ENCODE measurements at regions not wholly inside any gene's neighbourhood (a gene's known extent, or its start where the extent isn't known, plus 50 kb on each side); places are given as distances from the start of the nearest gene placed in this dataset.
A peak's percentile ranks its signal among the peaks of the same experiment; 100 is the strongest.

- H3K9ac ChIP-seq (ENCODE audit: low read depth, low read length), result no peak overlapping the region
- no peaks in the 10 kb centered on the region for H3K36me3 ChIP-seq (ENCODE audit: control insufficient read depth, insufficient read depth, low read length)
- H3K27ac ChIP-seq (ENCODE audit: low read depth, low read length), result no peak overlapping the region
- peaks cover 6% of the 10 kb centered on the region; the same call in 1 of the 2 replicates for H3K4me1 ChIP-seq (ENCODE audit: control insufficient read depth, insufficient read depth, low read length)
- H3K27me3 ChIP-seq (ENCODE audit: control insufficient read depth, insufficient read depth, low read length), result no peaks in the 10 kb centered on the region
- no peak overlapping the region for H3K4me3 ChIP-seq (ENCODE audit: low read depth, low read length)
- no peaks in the 10 kb centered on the region for H3K9me3 ChIP-seq (ENCODE audit: control insufficient read depth, insufficient read depth, low read length)
Measured at GRCh38 chr9:115668521-115668920, 485.1 kb upstream of the PAPPA start.

DNA sequence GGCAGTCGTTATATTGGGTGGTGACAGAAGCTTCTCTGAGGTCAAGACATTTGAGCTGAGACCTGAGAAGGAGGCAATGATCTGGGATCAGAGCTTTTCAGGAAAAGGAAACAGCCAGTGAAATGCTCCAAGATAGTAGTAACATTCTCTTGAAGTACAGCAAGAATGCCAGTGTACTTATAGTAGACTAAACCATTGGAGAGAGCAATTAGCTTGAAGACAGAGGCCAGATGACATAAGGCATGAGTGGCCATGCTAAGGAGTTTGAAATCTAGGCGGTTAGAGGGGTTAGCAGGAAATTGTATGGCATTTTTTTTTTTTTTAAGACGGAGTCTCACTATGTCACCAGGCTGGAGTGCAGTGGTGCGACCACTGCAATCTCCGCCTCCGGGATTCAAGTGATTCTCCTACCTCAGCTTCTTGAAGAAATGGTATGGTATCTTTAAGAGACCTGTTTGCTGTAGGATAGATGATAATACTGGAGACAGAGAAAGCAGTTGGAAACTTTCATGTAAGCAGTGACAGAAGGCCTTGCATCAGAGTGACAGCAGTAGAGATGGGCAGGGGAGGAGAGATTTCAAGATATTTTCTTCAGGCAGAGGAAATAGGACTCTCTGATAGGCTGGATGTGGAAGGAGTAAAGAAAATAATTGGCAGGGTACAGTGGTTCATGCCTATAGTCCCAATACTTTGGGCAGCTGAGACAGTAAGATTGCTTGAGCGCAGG, 482.2 kb upstream of the PAPPA start:
- H3K27ac ChIP-seq (ENCODE audit: low read depth, low read length), result no peak overlapping the region
- H3K9me3 ChIP-seq (ENCODE audit: control insufficient read depth, insufficient read depth, low read length), result no peaks in the 10 kb centered on the region
- H3K4me3 ChIP-seq (ENCODE audit: low read depth, low read length), result no peak overlapping the region
- no peak overlapping the region for H3K9ac ChIP-seq (ENCODE audit: low read depth, low read length)
- H3K27me3 ChIP-seq (ENCODE audit: control insufficient read depth, insufficient read depth, low read length), result no peaks in the 10 kb centered on the region
- peaks cover 6% of the 10 kb centered on the region; the same call in 1 of the 2 replicates for H3K4me1 ChIP-seq (ENCODE audit: control insufficient read depth, insufficient read depth, low read length)
- H3K36me3 ChIP-seq (ENCODE audit: control insufficient read depth, insufficient read depth, low read length), result no peaks in the 10 kb centered on the region

DNA sequence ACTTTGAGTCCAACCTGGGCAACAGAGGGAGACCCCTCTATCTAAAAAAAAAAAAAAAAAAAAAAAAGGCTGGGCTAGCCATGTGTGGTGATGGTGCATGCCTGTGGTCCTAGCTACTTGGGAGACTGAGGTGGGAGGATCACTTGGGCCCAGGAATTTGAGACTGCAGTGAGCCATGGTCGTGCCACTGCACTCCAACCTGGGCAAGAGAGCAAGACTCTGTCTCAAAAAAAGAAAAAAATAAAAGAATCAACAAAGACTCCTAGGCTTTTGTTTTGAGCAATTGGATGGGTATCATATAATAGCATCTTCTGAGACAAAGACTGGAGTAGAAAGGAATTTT, 481.7 kb upstream of the PAPPA start:
- Histone ChIP-seq H3K9ac (ENCODE audit: low read depth, low read length) (no peak overlapping the region), H3K4me1 (ENCODE audit: control insufficient read depth, insufficient read depth, low read length) (peaks cover 6% of the 10 kb centered on the region; the same call in 1 of the 2 replicates), H3K36me3 (ENCODE audit: control insufficient read depth, insufficient read depth, low read length) (no peaks in the 10 kb centered on the region), H3K9me3 (ENCODE audit: control insufficient read depth, insufficient read depth, low read length) (no peaks in the 10 kb centered on the region), H3K27ac (ENCODE audit: low read depth, low read length) (no peak overlapping the region), H3K27me3 (ENCODE audit: control insufficient read depth, insufficient read depth, low read length) (no peaks in the 10 kb centered on the region), H3K4me3 (ENCODE audit: low read depth, low read length) (no peak overlapping the region)

DNA sequence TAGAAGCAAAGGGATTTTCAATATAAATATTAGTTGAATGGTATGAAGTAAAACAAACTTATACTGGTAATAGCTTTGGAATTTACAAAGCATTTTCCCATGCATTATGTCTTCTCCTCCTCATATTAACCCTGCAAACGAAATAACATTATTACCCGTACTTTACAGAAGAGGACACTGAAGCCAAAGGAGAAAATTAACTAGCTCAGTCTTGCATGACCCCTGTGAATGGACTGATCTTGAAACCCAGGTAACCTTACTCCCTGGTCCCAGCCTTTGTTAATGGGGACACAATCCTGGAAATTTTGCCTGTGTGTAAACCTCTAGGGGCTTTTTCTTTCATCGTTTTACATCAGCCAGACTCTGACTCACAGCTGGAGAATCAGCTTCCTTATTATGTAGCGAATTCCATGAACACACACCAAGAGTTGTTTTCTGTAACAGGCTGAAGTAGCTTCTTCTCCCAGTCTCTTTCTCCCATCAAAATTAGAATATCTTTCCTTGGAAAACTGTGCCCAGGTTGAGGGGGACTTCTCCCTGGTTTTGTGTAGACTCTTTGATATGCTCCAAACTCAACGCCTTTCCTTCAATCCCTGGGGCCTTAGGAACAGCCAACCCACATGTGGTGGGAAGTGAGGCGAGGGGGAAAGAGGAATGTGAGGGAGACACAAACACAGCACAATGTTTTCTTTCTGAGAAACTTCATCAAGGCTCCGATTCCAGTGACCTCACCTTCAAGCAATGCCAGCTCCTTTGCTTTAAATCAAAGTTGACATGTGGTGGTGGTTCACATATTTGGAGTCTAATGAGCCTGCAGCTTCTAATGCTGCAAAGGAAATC, 480.9 kb upstream of the PAPPA start:
- no peak overlapping the region for H3K4me3 ChIP-seq (ENCODE audit: low read depth, low read length)

DNA sequence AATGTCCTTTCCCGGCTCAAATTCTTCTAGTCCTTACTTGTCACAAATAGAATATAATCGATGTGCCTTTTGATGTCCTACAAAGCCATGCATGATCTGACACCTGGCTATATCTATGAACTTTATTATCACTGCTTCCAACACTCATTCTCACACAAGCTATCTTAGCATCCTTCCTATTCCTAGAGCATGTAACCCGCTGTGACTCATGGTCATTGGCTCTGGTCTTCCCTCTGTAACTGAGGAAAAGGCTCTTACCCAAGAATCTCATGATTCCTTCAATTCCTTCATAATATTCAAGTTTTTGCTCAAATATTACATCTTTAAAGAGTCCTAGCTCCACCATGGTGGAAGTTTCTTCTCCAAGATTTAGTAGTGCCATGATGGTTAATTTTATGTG, 480.0 kb upstream of the PAPPA start:
- Histone ChIP-seq H3K27me3 (ENCODE audit: control insufficient read depth, insufficient read depth, low read length) (no peaks in the 10 kb centered on the region), H3K9ac (ENCODE audit: low read depth, low read length) (no peak overlapping the region), H3K27ac (ENCODE audit: low read depth, low read length) (no peak overlapping the region), H3K4me1 (ENCODE audit: control insufficient read depth, insufficient read depth, low read length) (peaks cover 13% of the 10 kb centered on the region), H3K36me3 (ENCODE audit: control insufficient read depth, insufficient read depth, low read length) (no peaks in the 10 kb centered on the region), H3K4me3 (ENCODE audit: low read depth, low read length) (no peak overlapping the region), H3K9me3 (ENCODE audit: control insufficient read depth, insufficient read depth, low read length) (no peaks in the 10 kb centered on the region)

More for the DNA sequence above, 480.9 kb upstream of the PAPPA start:
- no peaks in the 10 kb centered on the region for H3K9me3 ChIP-seq (ENCODE audit: control insufficient read depth, insufficient read depth, low read length)
- peaks cover 6% of the 10 kb centered on the region; the same call in 1 of the 2 replicates for H3K4me1 ChIP-seq (ENCODE audit: control insufficient read depth, insufficient read depth, low read length)
- H3K36me3 ChIP-seq (ENCODE audit: control insufficient read depth, insufficient read depth, low read length), result no peaks in the 10 kb centered on the region
- peak overlapping the region; percentile 78 for H3K27ac ChIP-seq (ENCODE audit: low read depth, low read length)
- peak overlapping the region; percentile 33; the same call in 1 of the 2 replicates for H3K9ac ChIP-seq (ENCODE audit: low read depth, low read length)
- H3K27me3 ChIP-seq (ENCODE audit: control insufficient read depth, insufficient read depth, low read length), result no peaks in the 10 kb centered on the region

GRCh38 chr9:115674091-115674490, 479.5 kb upstream of the PAPPA start:
- H3K9ac ChIP-seq (ENCODE audit: low read depth, low read length), result no peak overlapping the region
- H3K27me3 ChIP-seq (ENCODE audit: control insufficient read depth, insufficient read depth, low read length), result no peaks in the 10 kb centered on the region
- H3K27ac ChIP-seq (ENCODE audit: low read depth, low read length), result no peak overlapping the region
- no peaks in the 10 kb centered on the region for H3K9me3 ChIP-seq (ENCODE audit: control insufficient read depth, insufficient read depth, low read length)
- H3K36me3 ChIP-seq (ENCODE audit: control insufficient read depth, insufficient read depth, low read length), result no peaks in the 10 kb centered on the region
- H3K4me1 ChIP-seq (ENCODE audit: control insufficient read depth, insufficient read depth, low read length), result peaks cover 17% of the 10 kb centered on the region
- H3K4me3 ChIP-seq (ENCODE audit: low read depth, low read length), result no peak overlapping the region

DNA sequence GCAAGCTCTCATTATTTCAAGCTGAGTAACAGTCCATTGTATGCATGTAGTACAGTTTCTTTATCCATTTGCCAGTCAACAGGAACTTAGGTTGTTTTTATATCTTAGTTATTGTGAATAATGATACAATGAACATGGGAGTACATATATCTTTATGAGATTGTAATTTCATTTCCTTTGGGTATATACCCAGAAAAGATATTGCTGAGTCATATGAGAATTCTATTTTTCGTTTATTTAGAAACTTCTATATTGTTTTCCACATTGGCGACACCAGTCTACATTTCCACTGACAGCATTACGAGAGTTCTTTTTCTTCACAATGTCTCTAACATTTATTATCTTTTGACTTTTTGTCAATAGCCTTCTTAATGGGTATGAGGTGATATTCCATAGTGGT, 477.8 kb upstream of the PAPPA start:
- H3K27me3 ChIP-seq (ENCODE audit: control insufficient read depth, insufficient read depth, low read length), result no peaks in the 10 kb centered on the region
- no peaks in the 10 kb centered on the region for H3K36me3 ChIP-seq (ENCODE audit: control insufficient read depth, insufficient read depth, low read length)
- H3K4me3 ChIP-seq (ENCODE audit: low read depth, low read length), result no peak overlapping the region
- peaks cover 18% of the 10 kb centered on the region for H3K4me1 ChIP-seq (ENCODE audit: control insufficient read depth, insufficient read depth, low read length)
- H3K9ac ChIP-seq (ENCODE audit: low read depth, low read length), result no peak overlapping the region
- H3K9me3 ChIP-seq (ENCODE audit: control insufficient read depth, insufficient read depth, low read length), result no peaks in the 10 kb centered on the region
- no peak overlapping the region for H3K27ac ChIP-seq (ENCODE audit: low read depth, low read length)

DNA sequence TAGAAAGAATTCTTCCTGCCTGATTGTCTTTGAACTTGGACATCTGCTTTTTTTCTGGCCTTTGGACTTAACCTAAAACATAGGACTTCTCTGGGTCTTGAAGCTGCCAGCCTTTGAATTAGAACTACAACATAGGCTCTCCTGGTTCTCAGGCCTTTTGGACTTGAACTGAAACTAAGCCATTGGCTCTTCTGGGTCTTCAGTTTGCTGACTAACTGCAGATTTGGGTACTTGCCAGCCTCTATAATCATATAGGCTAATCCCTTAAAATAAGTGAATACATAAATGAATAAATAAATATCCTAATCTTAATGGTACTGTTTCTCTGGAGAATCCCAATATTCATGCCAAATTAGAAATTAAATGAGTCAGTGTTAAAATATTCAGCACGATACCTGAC, 473.4 kb upstream of the PAPPA start:
- Histone ChIP-seq H3K36me3 (ENCODE audit: control insufficient read depth, insufficient read depth, low read length) (no peaks in the 10 kb centered on the region), H3K27ac (ENCODE audit: low read depth, low read length) (no peak overlapping the region)

GRCh38 chr9:115681585-115681984, 472.0 kb upstream of the PAPPA start:
- Histone ChIP-seq H3K27ac (ENCODE audit: low read depth, low read length) (no peak overlapping the region), H3K4me1 (ENCODE audit: control insufficient read depth, insufficient read depth, low read length) (peaks cover 12% of the 10 kb centered on the region), H3K27me3 (ENCODE audit: control insufficient read depth, insufficient read depth, low read length) (no peaks in the 10 kb centered on the region), H3K4me3 (ENCODE audit: low read depth, low read length) (no peak overlapping the region), H3K9me3 (ENCODE audit: control insufficient read depth, insufficient read depth, low read length) (no peaks in the 10 kb centered on the region), H3K9ac (ENCODE audit: low read depth, low read length) (no peak overlapping the region), H3K36me3 (ENCODE audit: control insufficient read depth, insufficient read depth, low read length) (no peaks in the 10 kb centered on the region)

More for the DNA sequence above, 473.4 kb upstream of the PAPPA start:
- Histone ChIP-seq H3K4me3 (ENCODE audit: low read depth, low read length) (no peak overlapping the region), H3K9ac (ENCODE audit: low read depth, low read length) (no peak overlapping the region), H3K4me1 (ENCODE audit: control insufficient read depth, insufficient read depth, low read length) (peaks cover 12% of the 10 kb centered on the region), H3K9me3 (ENCODE audit: control insufficient read depth, insufficient read depth, low read length) (no peaks in the 10 kb centered on the region), H3K27me3 (ENCODE audit: control insufficient read depth, insufficient read depth, low read length) (no peaks in the 10 kb centered on the region)

GRCh38 chr9:115686069-115686468, 467.5 kb upstream of the PAPPA start:
- no peaks in the 10 kb centered on the region for H3K27me3 ChIP-seq (ENCODE audit: control insufficient read depth, insufficient read depth, low read length)
- no peak overlapping the region for H3K27ac ChIP-seq (ENCODE audit: low read depth, low read length)
- H3K9ac ChIP-seq (ENCODE audit: low read depth, low read length), result no peak overlapping the region
- no peak overlapping the region for H3K4me3 ChIP-seq (ENCODE audit: low read depth, low read length)
- no peaks in the 10 kb centered on the region for H3K4me1 ChIP-seq (ENCODE audit: control insufficient read depth, insufficient read depth, low read length)
- no peaks in the 10 kb centered on the region for H3K9me3 ChIP-seq (ENCODE audit: control insufficient read depth, insufficient read depth, low read length)
- no peaks in the 10 kb centered on the region for H3K36me3 ChIP-seq (ENCODE audit: control insufficient read depth, insufficient read depth, low read length)

- H3K27me3 ChIP-seq (ENCODE audit: control insufficient read depth, insufficient read depth, low read length), result no peaks in the 10 kb centered on the region
- H3K9ac ChIP-seq (ENCODE audit: low read depth, low read length), result no peak overlapping the region
- H3K4me3 ChIP-seq (ENCODE audit: low read depth, low read length), result no peak overlapping the region
- no peaks in the 10 kb centered on the region for H3K4me1 ChIP-seq (ENCODE audit: control insufficient read depth, insufficient read depth, low read length)
- no peaks in the 10 kb centered on the region for H3K36me3 ChIP-seq (ENCODE audit: control insufficient read depth, insufficient read depth, low read length)
- no peak overlapping the region for H3K27ac ChIP-seq (ENCODE audit: low read depth, low read length)
- H3K9me3 ChIP-seq (ENCODE audit: control insufficient read depth, insufficient read depth, low read length), result no peaks in the 10 kb centered on the region
Measured at GRCh38 chr9:115687356-115687755, 466.2 kb upstream of the PAPPA start.

Data from HUES48 (cell line).